ENCODE measurements at regions not wholly inside any gene's neighbourhood (a gene's known extent, or its start where the extent isn't known, plus 50 kb on each side); places are given as distances from the start of the nearest gene placed in this dataset.
A peak's percentile ranks its signal among the peaks of the same experiment; 100 is the strongest.

DNA sequence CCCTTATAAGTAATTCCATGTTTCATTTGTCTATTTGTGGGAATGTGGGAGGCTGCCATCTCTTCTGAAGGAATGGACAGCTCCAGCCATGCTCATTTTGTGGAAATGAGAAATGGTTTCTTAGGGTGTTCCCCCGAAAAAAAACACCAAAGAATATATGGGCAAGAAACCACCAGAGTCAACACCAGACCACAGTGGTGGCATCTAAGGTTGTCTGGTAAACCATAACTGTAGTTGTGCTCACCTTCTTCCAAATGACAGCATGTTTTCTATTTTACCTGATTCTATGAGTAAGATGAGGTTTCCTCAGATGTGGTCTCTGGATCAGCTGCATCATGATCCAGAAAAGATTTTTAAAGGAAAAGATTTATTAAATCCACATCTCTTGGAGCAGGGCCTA is 217.0 kb upstream of the C2CD4B start:
- no peak for DNase-seq (ENCODE audit: low read depth, low spot score)
- in situ Hi-C loops (cut with HindIII; ENCODE audit: low pct_unique_long_range_greater_than_20kb, low sequenced_read_pairs): no loop called here

DNA sequence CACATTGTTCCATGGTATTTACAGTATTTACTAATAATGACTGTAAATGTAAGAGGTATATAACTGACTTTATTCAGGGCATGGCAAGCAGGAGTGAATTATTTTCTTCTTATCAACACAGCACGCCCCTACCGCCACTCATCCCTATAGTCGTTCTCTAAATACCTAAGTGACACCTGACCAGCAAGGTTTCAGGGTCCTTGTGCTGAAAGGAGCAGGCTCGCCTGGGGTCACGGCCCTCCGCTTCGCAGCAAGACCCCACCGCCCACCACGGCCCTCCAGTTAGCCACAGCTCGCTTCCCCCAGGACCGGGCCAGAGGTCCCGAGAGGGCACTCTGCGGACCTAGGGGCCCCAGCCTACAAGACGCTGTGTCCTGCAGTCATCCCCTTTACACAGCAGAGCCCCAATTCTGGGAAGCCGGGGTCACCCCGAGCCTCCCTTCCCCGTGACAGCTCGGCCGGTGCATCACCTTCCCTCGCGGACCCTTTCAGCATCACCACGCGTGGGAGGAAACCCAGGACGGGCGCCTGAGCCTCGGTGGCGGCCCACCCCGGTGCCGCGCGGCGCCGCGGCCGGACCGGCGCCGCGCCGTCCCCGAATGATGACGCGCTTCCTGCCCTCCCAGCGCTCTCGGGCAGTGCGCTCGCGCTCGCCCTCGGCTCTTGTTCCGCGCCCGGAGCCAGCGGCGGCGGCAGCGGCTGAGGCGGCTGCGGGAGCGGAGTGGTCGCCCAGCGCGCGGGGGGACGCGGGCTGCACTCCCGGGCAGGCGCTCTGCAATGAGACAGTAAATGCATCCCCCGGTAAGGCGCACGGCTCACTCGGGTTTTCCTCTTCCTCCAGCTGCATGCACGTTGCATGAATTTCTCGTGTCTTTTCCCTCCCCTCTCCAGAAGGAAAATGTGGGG is 225.1 kb upstream of the C2CD4B start, which contains the start of gene TLN2:
TSS of gene TLN2 (plus strand) at position 666 of the 906 bp plus-strand sequence.
- in situ Hi-C loops (cut with HindIII; ENCODE audit: low pct_unique_long_range_greater_than_20kb, low sequenced_read_pairs): no loop called here
- peak; percentile 69 for DNase-seq (ENCODE audit: low read depth, low spot score)

DNA sequence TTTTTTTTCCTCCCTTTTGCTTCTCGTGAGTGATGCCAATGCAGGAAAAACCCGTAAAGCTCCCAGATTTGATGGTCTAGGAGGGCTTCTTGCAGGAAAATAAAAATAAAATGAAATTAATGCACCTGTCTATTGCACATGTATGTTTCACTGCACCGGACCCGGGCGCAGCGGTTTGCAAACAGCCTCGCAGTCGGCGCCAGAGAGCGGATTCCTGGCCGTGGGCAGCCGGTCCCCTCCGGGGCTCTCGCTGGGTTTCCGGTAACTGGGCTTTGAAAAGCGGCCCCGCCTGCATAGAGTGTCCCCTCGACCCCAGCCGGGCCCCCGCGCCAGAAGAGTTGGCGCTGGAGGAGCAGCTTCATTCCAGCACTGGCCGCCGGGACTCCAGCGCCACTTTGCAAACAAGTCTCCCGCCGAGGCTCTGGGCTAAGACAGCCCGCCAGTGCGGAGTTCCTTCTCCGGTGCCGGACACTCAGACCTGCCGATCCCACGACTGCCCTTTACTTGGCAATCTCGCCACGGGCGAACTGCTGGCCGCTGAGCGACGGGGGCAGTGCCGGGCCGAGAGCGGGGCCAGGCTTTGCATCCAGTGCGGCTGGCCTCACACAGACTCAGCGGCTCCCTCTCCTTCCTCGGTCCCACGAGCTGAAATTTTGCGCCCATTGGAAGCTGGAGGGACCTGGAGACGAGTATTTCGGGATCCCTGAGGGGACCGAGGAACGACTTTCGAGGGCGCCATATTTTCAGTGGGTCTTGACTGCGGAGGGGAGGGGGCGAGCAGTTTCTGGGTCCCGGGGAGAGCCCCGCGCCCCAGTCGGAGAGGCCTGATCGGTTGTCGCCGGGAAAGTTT is 225.9 kb upstream of the C2CD4B start:
- in situ Hi-C loops (cut with HindIII; ENCODE audit: low pct_unique_long_range_greater_than_20kb, low sequenced_read_pairs): no loop called here
- peak; percentile 8 for DNase-seq (ENCODE audit: low read depth, low spot score)

DNA sequence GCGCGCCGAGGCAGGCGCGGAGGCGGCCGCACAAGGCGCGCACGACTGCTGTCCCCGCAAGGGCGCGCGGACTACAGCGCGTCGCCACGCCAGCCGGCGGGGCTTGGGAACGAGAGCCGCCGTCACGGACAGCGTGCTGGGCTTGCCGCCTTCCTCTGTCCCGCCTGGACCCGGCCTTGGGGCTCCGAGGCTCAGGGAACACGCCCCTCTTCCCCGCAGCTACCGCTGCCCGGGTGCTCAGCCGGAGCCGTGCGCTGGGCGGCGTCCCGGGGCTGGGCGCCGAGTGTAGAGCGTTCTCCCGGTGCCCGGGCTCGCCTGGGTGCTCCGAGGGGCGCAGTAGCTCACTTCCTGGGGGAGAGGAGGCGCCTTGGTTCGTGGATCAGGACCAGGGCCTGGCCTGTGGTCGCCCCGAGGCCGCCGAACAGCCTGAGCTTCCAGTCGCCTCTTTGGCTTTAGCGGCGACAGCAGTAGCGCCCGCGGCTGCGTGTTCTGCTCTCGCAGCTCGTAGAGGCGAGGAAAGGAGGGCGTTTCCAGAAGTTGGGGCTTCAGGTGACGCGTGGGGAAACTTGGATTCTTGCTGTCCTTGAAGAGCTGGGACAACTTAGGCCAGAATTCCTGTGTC is 226.7 kb upstream of the C2CD4B start:
- in situ Hi-C loops (cut with HindIII; ENCODE audit: low pct_unique_long_range_greater_than_20kb, low sequenced_read_pairs): no loop called here
- peak; percentile 19 for DNase-seq (ENCODE audit: low read depth, low spot score)

DNA sequence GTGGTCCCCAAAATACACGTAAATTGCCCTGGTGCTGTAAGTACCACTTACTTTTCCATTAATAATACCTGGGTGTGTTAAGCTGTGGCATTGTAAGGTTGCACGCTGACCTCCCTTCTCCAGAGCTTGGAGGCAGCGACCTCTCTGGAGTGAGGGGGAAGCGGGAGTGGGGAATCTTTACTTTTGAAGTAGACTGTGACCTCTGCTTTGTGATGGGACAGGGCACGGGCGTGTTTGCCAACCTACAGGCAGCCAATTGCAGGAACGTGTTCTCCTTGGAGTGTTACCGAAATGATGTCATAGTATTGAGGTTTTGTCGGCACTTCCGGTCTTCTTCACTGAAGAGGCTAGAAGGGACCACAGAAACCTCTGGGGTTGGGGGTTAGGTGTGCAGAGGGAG is 227.3 kb upstream of the C2CD4B start:
- DNase-seq (ENCODE audit: low read depth, low spot score): no peak
- in situ Hi-C loops (cut with HindIII; ENCODE audit: low pct_unique_long_range_greater_than_20kb, low sequenced_read_pairs): no loop called here

DNA sequence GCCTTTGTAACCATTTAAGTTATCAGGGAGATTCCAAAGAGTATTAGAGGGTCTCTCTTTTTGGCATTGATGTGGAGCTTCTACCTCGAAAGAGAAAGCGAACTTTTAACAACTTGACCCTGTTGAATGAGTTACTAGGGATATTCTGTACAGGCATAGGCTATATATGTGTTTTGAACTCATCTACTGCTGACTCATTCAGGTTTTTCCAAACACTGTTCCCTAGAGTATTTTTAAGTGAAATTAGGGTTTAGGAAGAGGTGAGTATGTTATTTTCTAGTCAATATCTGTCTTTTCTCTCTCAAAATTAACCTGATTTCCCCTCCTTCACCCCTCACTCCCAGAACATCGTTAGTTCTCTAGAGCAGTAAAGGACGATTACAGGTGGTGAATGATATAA is 228.1 kb upstream of the C2CD4B start:
- no peak for DNase-seq (ENCODE audit: low read depth, low spot score)
- in situ Hi-C loops (cut with HindIII; ENCODE audit: low pct_unique_long_range_greater_than_20kb, low sequenced_read_pairs): no loop called here

DNA sequence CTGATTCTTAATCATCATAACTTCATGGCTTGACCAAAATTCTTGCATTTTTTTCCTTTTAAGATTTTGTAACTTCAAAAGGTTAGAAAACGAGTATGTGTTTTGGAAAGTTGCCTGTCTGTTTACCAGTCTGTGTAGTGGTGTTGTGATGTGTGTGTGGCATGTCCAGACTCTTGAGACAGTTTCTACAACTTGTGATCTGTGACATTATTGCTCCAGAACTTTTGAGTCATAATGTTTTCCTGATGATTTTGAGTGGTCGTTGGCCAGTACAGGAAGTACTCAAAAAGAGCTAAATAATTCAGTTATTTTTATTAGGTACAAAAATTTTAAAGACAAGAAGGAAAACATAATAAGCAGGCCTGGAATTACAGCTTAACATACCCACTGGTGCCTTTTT is 229.0 kb upstream of the C2CD4B start:
- no peak for DNase-seq (ENCODE audit: low read depth, low spot score)
- in situ Hi-C loops (cut with HindIII; ENCODE audit: low pct_unique_long_range_greater_than_20kb, low sequenced_read_pairs): no loop called here

DNA sequence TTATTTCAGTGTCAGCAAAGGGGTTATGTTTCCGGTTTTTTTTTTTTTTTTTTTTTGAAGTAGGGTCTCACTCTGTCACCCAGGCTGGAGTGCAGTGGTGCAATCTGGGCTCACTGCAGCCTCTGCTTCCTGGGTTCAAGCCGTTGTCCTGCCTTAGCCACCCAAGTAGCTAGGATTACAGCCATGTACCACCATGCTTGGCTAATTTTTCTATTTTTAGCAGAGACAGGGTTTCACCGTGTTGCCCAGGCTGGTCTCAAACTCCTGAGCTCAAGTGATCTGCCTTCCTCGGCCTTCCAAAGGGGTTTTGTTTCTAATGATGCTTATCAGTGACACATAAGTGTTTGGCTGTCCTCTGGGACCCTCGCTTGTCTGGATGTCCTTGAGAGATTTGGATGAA is 235.7 kb upstream of the C2CD4B start:
- in situ Hi-C loops (cut with HindIII; ENCODE audit: low pct_unique_long_range_greater_than_20kb, low sequenced_read_pairs): no loop called here
- DNase-seq (ENCODE audit: low read depth, low spot score): no peak

DNA sequence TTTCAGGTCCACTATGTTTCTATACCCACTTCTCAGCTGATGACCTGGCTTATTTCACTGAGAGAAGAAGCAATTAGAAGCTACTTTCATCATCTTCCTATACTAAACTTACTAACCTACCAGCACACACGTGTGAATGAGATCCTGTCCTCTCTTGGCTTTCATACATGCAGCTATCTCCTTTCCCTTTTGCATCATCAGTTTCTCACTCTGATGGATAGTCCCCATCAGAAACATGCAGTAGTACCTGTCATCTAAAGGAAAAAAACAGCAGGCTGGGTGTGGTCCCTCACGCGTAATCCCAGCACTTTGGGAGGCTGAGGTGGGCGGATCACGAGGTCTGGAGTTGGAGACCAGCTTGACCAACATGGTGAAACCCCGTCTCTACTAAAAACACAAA is 237.6 kb upstream of the C2CD4B start:
- in situ Hi-C loops (cut with HindIII; ENCODE audit: low pct_unique_long_range_greater_than_20kb, low sequenced_read_pairs): no loop called here
- DNase-seq (ENCODE audit: low read depth, low spot score): no peak

DNA sequence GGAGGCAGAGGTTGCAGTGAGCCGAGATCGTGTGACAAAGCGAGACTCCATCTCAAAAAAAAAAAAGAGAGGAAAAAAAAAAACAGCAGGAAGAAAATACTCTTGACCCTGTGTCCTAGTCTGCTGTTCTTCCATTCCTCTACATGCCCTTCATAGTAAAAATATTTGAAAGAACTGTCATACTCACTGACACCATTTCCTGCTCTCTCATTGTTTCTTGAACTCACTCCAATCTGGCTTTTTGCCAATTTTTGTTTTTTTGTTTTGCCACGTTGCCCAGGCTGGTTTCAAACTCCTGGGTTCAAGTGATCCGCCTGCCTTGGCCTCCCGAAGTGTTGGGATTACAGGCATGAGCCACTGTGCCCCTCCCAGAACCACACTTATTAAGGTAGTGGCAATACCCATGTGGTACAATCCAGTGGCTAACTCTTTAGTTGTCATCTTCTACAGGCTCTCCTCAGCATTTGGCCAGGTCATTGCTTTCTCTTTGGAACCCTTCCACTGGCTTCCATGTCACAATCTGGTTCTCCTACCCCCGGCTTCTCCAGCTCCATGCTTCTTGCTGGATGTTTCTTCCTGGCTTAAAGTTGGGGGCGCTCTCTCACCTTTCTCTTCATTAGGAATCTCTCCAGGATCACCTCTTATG is 238.2 kb upstream of the C2CD4B start:
- in situ Hi-C loops (cut with HindIII; ENCODE audit: low pct_unique_long_range_greater_than_20kb, low sequenced_read_pairs): no loop called here
- DNase-seq (ENCODE audit: low read depth, low spot score): no peak

DNA sequence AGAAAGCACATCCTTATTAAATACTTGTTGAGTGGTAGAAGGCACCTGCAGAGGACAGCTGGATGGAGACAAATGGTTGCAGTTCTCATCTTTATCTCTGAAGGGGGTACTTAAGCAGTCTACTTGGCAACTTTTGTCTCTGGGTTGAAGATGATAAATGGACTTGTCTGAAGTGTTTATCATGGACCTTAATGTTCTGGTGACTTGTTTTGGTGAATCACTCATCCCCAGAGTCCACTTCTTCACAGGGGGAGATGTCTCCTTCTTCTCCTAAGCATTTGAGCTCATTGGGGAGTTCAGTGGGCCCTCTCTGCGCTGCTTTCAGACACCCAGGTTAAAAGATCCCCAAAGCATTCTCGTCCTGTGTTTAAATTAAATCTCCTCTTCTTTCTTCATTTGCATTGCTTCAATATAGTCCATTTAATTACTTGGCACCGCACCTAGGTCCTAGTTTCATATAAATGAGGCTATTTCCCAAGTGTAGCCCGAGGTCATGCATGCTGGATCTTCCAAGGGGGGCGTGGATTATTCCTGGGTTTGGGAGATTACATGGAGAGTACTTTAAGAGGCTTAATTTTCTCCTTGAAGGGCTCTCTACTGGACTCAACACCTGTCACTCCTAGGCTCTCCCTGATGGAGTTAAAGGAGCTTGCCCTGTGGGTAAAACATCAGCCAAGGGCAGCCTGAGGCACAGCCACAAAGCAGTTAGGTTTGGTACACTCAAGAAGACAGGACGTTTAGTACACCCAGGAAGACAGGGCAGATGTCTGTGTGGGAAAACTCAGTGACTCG is 239.3 kb upstream of the C2CD4B start:
- DNase-seq (ENCODE audit: low read depth, low spot score): no peak
- in situ Hi-C loops (cut with HindIII; ENCODE audit: low pct_unique_long_range_greater_than_20kb, low sequenced_read_pairs): no loop called here

DNA sequence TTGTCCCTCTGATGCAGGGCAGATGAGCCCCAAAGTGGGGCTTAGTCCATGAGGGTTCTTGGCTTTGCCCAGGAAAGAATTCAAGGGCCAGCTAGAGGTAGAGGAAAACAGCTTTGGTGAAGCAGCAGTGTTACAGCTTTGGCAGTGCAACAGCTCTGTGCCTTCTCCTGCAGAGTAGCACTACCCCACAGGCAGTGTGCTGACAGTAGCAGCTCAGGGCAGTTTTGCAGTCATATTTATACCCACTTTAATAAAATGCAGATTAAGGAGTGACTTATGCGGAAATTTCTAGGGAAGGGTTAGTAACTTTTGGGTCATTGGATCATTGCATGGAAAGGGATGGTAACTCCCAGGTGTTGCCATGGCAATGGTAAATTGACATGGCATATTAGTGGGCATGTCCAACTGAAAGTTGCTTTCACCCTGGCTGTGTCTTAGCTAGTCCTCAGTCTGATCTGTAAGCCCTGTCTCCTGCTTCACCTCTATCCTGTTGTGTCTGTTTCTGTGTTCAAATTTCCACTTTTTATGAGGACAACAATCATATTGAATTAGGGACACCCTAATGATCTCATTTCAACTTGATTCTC is 241.3 kb upstream of the C2CD4B start:
- in situ Hi-C loops (cut with HindIII; ENCODE audit: low pct_unique_long_range_greater_than_20kb, low sequenced_read_pairs): no loop called here
- DNase-seq (ENCODE audit: low read depth, low spot score): no peak

DNA sequence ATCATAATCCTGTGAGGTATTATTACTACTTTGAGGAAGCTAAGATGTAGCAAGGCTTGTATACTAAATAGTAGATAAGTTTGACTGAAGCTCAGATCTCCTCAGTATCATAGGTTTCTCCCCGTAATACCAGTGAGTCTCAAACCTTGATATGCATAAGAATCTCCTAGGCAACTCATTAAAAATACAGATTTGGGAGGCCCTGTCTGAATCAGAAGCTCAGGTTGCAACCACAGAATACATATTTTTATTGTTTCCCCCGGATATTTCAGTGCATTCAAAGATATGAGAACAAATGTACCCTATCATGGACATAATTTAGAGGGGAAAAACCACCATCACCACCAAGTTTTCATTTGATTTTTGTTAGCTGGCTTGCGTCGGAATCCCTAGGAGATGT is 242.1 kb upstream of the C2CD4B start:
- in situ Hi-C loops (cut with HindIII; ENCODE audit: low pct_unique_long_range_greater_than_20kb, low sequenced_read_pairs): no loop called here
- DNase-seq (ENCODE audit: low read depth, low spot score): no peak

DNA sequence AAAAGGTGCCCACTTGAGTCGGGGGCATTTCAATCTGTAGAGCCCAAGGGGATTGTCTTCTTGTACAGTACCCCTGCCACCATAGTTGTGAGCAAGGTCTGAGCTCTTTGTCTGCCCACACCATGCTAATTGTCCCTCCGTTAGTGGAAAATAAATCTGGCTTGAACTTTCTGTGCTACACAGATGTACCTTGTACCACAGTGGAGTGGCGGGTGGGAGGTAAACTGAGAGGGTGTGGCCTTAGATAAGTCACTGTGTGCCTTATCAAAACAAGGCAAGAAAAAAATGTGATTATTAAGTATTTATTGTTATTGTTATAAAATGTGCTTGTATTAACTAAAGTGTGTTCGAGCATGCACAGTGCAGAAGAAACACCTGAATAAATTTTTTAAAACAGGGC is 242.9 kb upstream of the C2CD4B start:
- DNase-seq (ENCODE audit: low read depth, low spot score): no peak
- in situ Hi-C loops (cut with HindIII; ENCODE audit: low pct_unique_long_range_greater_than_20kb, low sequenced_read_pairs): no loop called here

DNA sequence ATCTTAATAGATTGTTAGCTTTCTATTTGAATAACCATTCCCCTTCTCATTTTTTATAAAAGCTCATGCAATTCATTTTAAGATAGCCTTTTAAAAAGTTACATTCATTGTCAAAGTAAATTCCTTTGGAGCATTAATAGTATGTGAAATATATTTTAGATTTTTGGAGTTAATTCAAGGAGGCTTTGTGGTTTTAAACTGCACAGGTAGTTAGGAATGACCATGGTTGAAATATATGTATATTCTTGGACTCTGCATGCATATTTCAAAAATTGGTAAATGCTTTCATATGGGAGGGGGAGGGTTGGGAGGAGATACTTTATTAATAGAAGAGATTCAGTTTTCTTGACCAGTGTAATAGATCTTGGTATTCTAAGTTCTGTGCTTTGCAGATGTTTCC is 244.4 kb upstream of the C2CD4B start:
- in situ Hi-C loops (cut with HindIII; ENCODE audit: low pct_unique_long_range_greater_than_20kb, low sequenced_read_pairs): no loop called here
- no peak for DNase-seq (ENCODE audit: low read depth, low spot score)

DNA sequence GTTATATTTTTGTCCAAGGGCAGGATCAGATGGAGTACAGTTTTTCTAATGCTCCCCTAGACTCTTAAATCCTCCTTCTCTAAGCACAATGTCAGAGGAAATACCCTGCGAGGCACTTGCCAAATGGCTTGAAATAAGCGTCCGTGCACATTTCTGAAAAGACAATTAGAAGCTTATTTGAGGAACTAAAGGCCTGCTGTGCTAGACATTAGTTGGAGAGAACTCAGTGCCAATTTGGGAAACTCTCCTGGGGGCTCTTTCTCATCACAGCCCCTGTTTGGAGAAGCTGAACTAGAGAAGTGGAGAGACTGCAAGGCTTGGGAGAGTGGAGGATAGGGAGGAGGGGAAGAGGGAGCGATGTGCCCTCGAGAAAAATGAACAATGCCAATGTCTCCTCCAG is 247.6 kb upstream of the C2CD4B start:
- DNase-seq (ENCODE audit: low read depth, low spot score): no peak

DNA sequence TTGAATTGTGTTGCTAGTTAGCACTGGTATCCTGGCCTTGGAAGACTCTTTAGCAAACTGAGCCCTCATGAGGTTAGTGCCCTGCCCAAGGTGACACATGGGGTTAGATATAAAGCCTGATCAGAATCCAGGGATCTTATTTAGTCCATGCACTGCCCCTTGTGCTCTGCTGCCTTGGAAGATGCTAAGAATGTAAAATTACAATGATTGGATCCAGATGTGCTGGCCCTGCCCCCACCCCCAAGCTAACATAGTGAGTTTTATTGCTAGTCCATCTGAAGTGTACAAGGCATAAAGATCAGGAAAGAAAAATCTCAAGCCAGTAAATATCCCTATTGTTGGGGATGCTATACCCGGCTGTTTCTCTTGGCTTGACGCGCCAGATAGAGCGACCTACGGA is 248.1 kb upstream of the C2CD4B start:
- no peak for DNase-seq (ENCODE audit: low read depth, low spot score)
- in situ Hi-C loops (cut with HindIII; ENCODE audit: low pct_unique_long_range_greater_than_20kb, low sequenced_read_pairs): no loop called here

More for the DNA sequence above, 247.6 kb upstream of the C2CD4B start:
- in situ Hi-C loops (cut with HindIII; ENCODE audit: low pct_unique_long_range_greater_than_20kb, low sequenced_read_pairs): no loop called here

Data from SK-MEL-5 (cell line).